Mesenchymal stem cell (in vitro differentiated cells and primary cell): ENCODE measurements at regions not wholly inside any gene's neighbourhood (a gene's known extent, or its start where the extent isn't known, plus 50 kb on each side); places are given as distances from the start of the nearest gene placed in this dataset.
"Not testable (repeated sequence)": the region's sequence is repeated elsewhere in the genome, so short reads cannot be mapped to it uniquely, and the experiment has no call there.

Experiments used
- DNase-seq: peaks from one replicate; pipeline ENCODE4 v3.0.0-alpha.2; 2013
- H2AFZ ChIP-seq: one replicate; pipeline ENCODE4 v1.6.1; 2013; ENCODE audit warnings: low read depth, mild to moderate bottlenecking, control low read depth, inconsistent platforms, low read length, moderate library complexity
- H2AK5ac ChIP-seq: 2 replicates; pipeline ENCODE4 v1.6.1; 2013; ENCODE audit warnings: low read length, moderate library complexity, mild to moderate bottlenecking, inconsistent platforms; ENCODE audit not compliant: severe bottlenecking
- H2BK120ac ChIP-seq: one replicate; pipeline ENCODE4 v1.6.1; 2013; ENCODE audit warnings: low read depth, mild to moderate bottlenecking, inconsistent platforms, low read length, moderate library complexity
- H2BK12ac ChIP-seq, 2 experiments: one replicate each; pipeline ENCODE4 v1.6.1; 2013; ENCODE audit warnings: inconsistent platforms in 2 of 2, low read length in 2 of 2, mild to moderate bottlenecking in 2 of 2, moderate library complexity in 2 of 2, control low read depth in 1 of 2
- H2BK15ac ChIP-seq: one replicate; pipeline ENCODE4 v1.6.1; 2013; ENCODE audit warnings: mild to moderate bottlenecking, low read depth, inconsistent platforms; ENCODE audit not compliant: poor library complexity, severe bottlenecking
- H2BK5ac ChIP-seq: 2 replicates; pipeline ENCODE4 v1.6.1; 2013; ENCODE audit warnings: low read depth, mild to moderate bottlenecking, low read length, control low read depth, inconsistent platforms; ENCODE audit not compliant: poor library complexity, severe bottlenecking
- H3K14ac ChIP-seq, 2 experiments: one replicate each; pipeline ENCODE4 v1.6.1; 2013; ENCODE audit warnings: inconsistent platforms in 2 of 2, low read length in 2 of 2, control low read depth in 1 of 2, mild to moderate bottlenecking in 1 of 2, moderate library complexity in 1 of 2
- H3K18ac ChIP-seq, 2 experiments: one replicate each; pipeline ENCODE4 v1.6.1; 2013; ENCODE audit warnings: inconsistent platforms in 2 of 2, low read length in 2 of 2, control low read depth in 1 of 2, low read depth in 1 of 2, mild to moderate bottlenecking in 1 of 2
- H3K23ac ChIP-seq, 2 experiments: one replicate each; pipeline ENCODE4 v1.6.1; 2013; ENCODE audit warnings: inconsistent platforms in 2 of 2, low read length in 2 of 2, mild to moderate bottlenecking in 2 of 2, moderate library complexity in 2 of 2, control low read depth in 1 of 2
- H3K27ac ChIP-seq: 2 replicates; pipeline ENCODE4 v1.5.1; 2013; ENCODE audit warnings: mild to moderate bottlenecking, moderate library complexity, low read length, control low read depth, inconsistent platforms; ENCODE audit not compliant: poor library complexity, severe bottlenecking
- H3K27me3 ChIP-seq, 2 experiments: 2 replicates each; pipeline versions ENCODE4 v1.6.1 to v1.7.0; 2013; ENCODE audit warnings: low read length in 2 of 2, mild to moderate bottlenecking in 2 of 2, moderate library complexity in 2 of 2, control low read depth in 1 of 2, inconsistent platforms in 1 of 2; ENCODE audit not compliant: control insufficient read depth in 1 of 2, insufficient read depth in 1 of 2
- H3K36me3 ChIP-seq, 2 experiments: 2 replicates each; pipeline versions ENCODE4 v1.6.1 to v1.7.0; 2013; ENCODE audit warnings: low read length in 2 of 2, control low read depth in 1 of 2, inconsistent platforms in 1 of 2, low read depth in 1 of 2, mild to moderate bottlenecking in 1 of 2; ENCODE audit not compliant: insufficient read depth in 2 of 2, control insufficient read depth in 1 of 2
- H3K4ac ChIP-seq, 2 experiments: one replicate each; pipeline ENCODE4 v1.6.1; 2013; ENCODE audit warnings: inconsistent platforms in 2 of 2, low read length in 2 of 2, mild to moderate bottlenecking in 2 of 2, moderate library complexity in 2 of 2, control low read depth in 1 of 2, low read depth in 1 of 2
- H3K4me1 ChIP-seq: 2 replicates; pipeline ENCODE4 v1.6.1; 2013; ENCODE audit warnings: low read depth, low read length, control low read depth; ENCODE audit not compliant: control insufficient read depth, insufficient read depth
- H3K4me2 ChIP-seq: 2 replicates; pipeline ENCODE4 v1.6.1; 2013; ENCODE audit warnings: low read length, mild to moderate bottlenecking, inconsistent platforms; ENCODE audit not compliant: poor library complexity, severe bottlenecking
- H3K4me3 ChIP-seq, 2 experiments: 2 replicates each; pipeline versions ENCODE4 v1.5.1 to v1.7.0; 2013; ENCODE audit warnings: low read length in 2 of 2, mild to moderate bottlenecking in 2 of 2, control low read depth in 1 of 2, low read depth in 1 of 2; ENCODE audit not compliant: insufficient read depth in 1 of 2
- H3K79me1 ChIP-seq: replicated peaks from 2 replicates; pipeline ENCODE4 v1.6.1; 2013; ENCODE audit warnings: mild to moderate bottlenecking, control low read depth, low read length, inconsistent platforms; ENCODE audit not compliant: poor library complexity, severe bottlenecking
- H3K9ac ChIP-seq: 2 replicates; pipeline ENCODE4 v1.7.0; 2013; ENCODE audit warnings: mild to moderate bottlenecking, low read length, moderate library complexity
- H3K9me3 ChIP-seq: 2 replicates; pipeline ENCODE4 v1.7.0; 2013; ENCODE audit warnings: mild to moderate bottlenecking, low read length; ENCODE audit not compliant: control insufficient read depth
- H4K8ac ChIP-seq: one replicate; pipeline ENCODE4 v1.6.1; 2013; ENCODE audit warnings: inconsistent platforms, mild to moderate bottlenecking, low read length, moderate library complexity
- H4K91ac ChIP-seq: one replicate; pipeline ENCODE4 v1.6.1; 2013; ENCODE audit warnings: mild to moderate bottlenecking, low read length, inconsistent platforms
- WGBS: methylation state at CpG from one replicate; pipeline ENCODE4 v1.1.7; 2013; ENCODE audit warnings: mixed read lengths; 5-methylcytosine and 5-hydroxymethylcytosine counted together

DNA sequence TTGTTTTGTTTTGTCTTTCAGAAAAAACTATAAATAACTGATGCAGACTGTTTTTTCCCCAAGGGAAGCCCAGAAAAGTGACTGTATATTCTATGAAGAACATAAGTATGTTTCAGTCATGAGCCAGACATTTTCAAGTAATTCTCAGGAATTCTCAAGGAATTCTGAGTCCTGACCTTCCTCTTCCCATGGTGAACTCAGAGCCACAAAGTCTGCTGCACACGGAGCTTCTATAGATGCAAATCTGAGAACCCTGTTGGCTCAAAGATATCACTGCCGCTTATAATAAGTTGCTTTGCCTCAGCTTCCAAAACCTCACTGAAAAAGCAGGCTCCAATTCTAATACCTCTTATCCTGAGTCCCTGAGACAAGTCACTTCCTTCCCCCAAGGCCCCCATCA, 418.5 kb upstream of the RUNX1 start:
- Histone ChIP-seq H2BK12ac (no peak overlapping the region), H3K23ac (no peak overlapping the region), H4K8ac (no peak overlapping the region), H2AK5ac (no peak overlapping the region), H2BK15ac (no peak overlapping the region), H3K4me1 (no peaks in the 10 kb centered on the region), H3K79me1 (no peaks in the 10 kb centered on the region), H3K4ac (no peak overlapping the region), H3K27me3 (no peaks in the 10 kb centered on the region), H3K9ac (no peak overlapping the region), H3K27ac (no peak overlapping the region), H2AFZ (no peak overlapping the region), H3K4me2 (no peak overlapping the region), H4K91ac (no peak overlapping the region), H3K9me3 (no peaks in the 10 kb centered on the region), H3K4me3 (no peak overlapping the region), H3K36me3 (no peaks in the 10 kb centered on the region), H2BK120ac (no peak overlapping the region), H3K14ac (no peak overlapping the region), H2BK5ac (no peak overlapping the region), H3K18ac (peak overlapping the region in 1 of 2 experiments; percentile 58)
- peak; percentile 60 for DNase-seq
- 68% methylated on average over 2 of the region's 2 CpGs for WGBS

GRCh38 chr21:35466681-35467080, 417.6 kb upstream of the RUNX1 start:
- H2AFZ ChIP-seq, H3K4me1 ChIP-seq, H4K91ac ChIP-seq, H2BK5ac ChIP-seq, H3K9ac ChIP-seq, H3K27me3 ChIP-seq, H3K27ac ChIP-seq, H3K14ac ChIP-seq, H3K9me3 ChIP-seq, H3K4me2 ChIP-seq, H3K4me3 ChIP-seq, H3K36me3 ChIP-seq, H2BK15ac ChIP-seq, H2BK120ac ChIP-seq, H2BK12ac ChIP-seq, H3K23ac ChIP-seq, H3K79me1 ChIP-seq, DNase-seq, H3K4ac ChIP-seq, H2AK5ac ChIP-seq, H4K8ac ChIP-seq, H3K18ac ChIP-seq: not testable (repeated sequence)
- 95% methylated on average over 5 of the region's 5 CpGs for WGBS

DNA sequence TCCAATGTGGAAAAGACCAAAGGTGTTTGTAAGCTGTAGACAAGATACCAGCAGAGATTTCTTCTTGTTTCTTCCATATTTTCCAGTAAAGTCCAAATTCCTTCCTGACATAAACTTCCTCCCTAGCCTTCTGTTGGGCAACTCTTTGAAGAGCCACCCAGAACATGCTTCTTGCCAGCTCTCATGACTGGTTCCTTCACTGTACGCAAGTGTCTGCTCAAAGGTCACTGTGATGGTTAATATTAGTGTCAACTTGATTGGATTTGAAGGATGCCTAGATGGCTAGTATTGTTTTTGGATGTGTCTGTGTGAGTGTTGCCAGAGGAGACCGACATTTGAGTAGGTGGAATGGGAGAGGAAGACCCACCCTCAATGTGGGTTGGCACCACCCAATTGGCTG, 416.6 kb upstream of the RUNX1 start:
- no peaks in the 10 kb centered on the region for H3K9me3 ChIP-seq
- no peak overlapping the region for H3K23ac ChIP-seq
- no peak overlapping the region for H2BK5ac ChIP-seq
- H3K27ac ChIP-seq = no peak overlapping the region
- H4K8ac ChIP-seq = no peak overlapping the region
- no peak overlapping the region for H2BK12ac ChIP-seq
- H3K79me1 ChIP-seq = no peaks in the 10 kb centered on the region
- no peak overlapping the region for H3K4ac ChIP-seq
- no peaks in the 10 kb centered on the region for H3K27me3 ChIP-seq
- H4K91ac ChIP-seq = no peak overlapping the region
- H2AFZ ChIP-seq = no peak overlapping the region
- H3K4me3 ChIP-seq = no peak overlapping the region
- H3K18ac ChIP-seq = no peak overlapping the region
- no peaks in the 10 kb centered on the region for H3K36me3 ChIP-seq
- 98% methylated on average over 2 of the region's 2 CpGs for WGBS
- H2BK15ac ChIP-seq = no peak overlapping the region
- H2BK120ac ChIP-seq = no peak overlapping the region
- no peak overlapping the region for H3K14ac ChIP-seq
- H3K9ac ChIP-seq = no peak overlapping the region
- no peak overlapping the region for H3K4me2 ChIP-seq
- no peaks in the 10 kb centered on the region for H3K4me1 ChIP-seq
- DNase-seq = no peak
- H2AK5ac ChIP-seq = no peak overlapping the region

DNA sequence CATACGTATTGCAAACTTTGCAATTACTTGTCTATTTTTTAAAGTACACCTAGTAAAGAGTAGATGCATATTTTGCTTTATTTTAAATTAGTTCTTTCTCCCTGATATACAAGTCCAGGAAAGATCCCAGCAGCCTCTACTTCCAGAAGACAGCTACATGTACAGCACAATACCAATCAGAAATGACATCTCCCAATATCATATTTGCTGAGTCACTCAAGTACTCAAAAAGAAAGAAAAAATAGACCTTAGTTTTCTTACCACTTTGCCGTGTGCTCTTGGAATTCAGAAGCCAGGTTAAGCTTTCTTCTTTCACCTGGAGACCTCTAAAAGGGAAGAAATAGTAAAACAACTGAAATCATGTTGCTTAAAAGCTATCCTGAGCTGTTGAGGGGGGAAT, 412.6 kb upstream of the RUNX1 start:
- Histone ChIP-seq H3K4ac (no peak overlapping the region), H2AFZ (no peak overlapping the region), H3K4me2 (no peak overlapping the region), H3K23ac (no peak overlapping the region), H3K14ac (no peak overlapping the region), H4K91ac (no peak overlapping the region), H3K27ac (no peak overlapping the region), H3K79me1 (no peaks in the 10 kb centered on the region), H3K36me3 (no peaks in the 10 kb centered on the region), H3K18ac (no peak overlapping the region), H3K9ac (no peak overlapping the region), H2BK5ac (no peak overlapping the region), H3K27me3 (no peaks in the 10 kb centered on the region), H2AK5ac (no peak overlapping the region), H2BK12ac (no peak overlapping the region), H3K4me3 (no peak overlapping the region), H3K4me1 (no peaks in the 10 kb centered on the region), H4K8ac (no peak overlapping the region), H2BK120ac (no peak overlapping the region), H3K9me3 (no peaks in the 10 kb centered on the region), H2BK15ac (no peak overlapping the region)
- DNase-seq = no peak
- WGBS = 100% methylated on average over 1 of the region's 2 CpGs
